SU-DHL-6 (cell line): ENCODE measurements at regions not wholly inside any gene's neighbourhood (a gene's known extent, or its start where the extent isn't known, plus 50 kb on each side); places are given as distances from the start of the nearest gene placed in this dataset.

ENCODE experiments used
- H2AFZ ChIP-seq: fragments of 200-600 bp; sonication (generic); 2 replicates; pipeline ENCODE4 v1.6.1; 2014; ENCODE audit warnings: low read depth, mild to moderate bottlenecking, moderate library complexity, mixed read lengths, antibody characterized with exemption, low read length; ENCODE audit not compliant: severe bottlenecking
- H3F3A ChIP-seq: fragments of 200-600 bp; shearing (Covaris generic); 2 replicates; pipeline ENCODE4 v1.6.0; 2016; ENCODE audit warnings: antibody characterized with exemption, mild to moderate bottlenecking; ENCODE audit not compliant: insufficient read depth
- H3K27ac ChIP-seq: fragments of 200-600 bp; sonication (generic); 2 replicates; pipeline ENCODE4 v1.5.1; 2016; ENCODE audit warnings: low read depth, mild to moderate bottlenecking, low read length, moderate library complexity, mixed read lengths
- H3K27me3 ChIP-seq: fragments of 200-600 bp; sonication (generic), shearing (Covaris generic); 2 replicates; pipeline ENCODE4 v1.6.0; 2014; ENCODE audit warnings: mild to moderate bottlenecking, low read length
- H3K36me3 ChIP-seq: fragments of 200-600 bp; sonication (generic); 2 replicates; pipeline ENCODE4 v1.6.1; 2014; ENCODE audit warnings: mild to moderate bottlenecking, low read length, mixed read lengths
- H3K4me2 ChIP-seq: fragments of 300-600, 200-600 bp; shearing (Covaris generic), sonication (generic); 2 replicates; pipeline ENCODE4 v1.6.0; 2014; ENCODE audit warnings: low read length, low read depth, mild to moderate bottlenecking; ENCODE audit not compliant: poor library complexity, severe bottlenecking
- H3K4me3 ChIP-seq: fragments of 200-600 bp; sonication (generic); 2 replicates; pipeline ENCODE4 v1.5.1; 2014; ENCODE audit warnings: antibody characterized with exemption, low read length, mild to moderate bottlenecking, mixed read lengths; ENCODE audit not compliant: insufficient read depth, poor library complexity, severe bottlenecking
- H3K79me2 ChIP-seq: fragments of 200-600 bp; sonication (generic); 2 replicates; pipeline ENCODE4 v1.6.1; 2014; ENCODE audit warnings: mild to moderate bottlenecking, low read length, moderate library complexity; ENCODE audit not compliant: insufficient read depth
- H3K9ac ChIP-seq: fragments of 200-600 bp; sonication (generic); 2 replicates; pipeline ENCODE4 v1.7.0; 2014; ENCODE audit warnings: mild to moderate bottlenecking, low read length
- H3K9me2 ChIP-seq: fragments of 200-600 bp; sonication (generic); replicated peaks from 2 replicates; pipeline ENCODE4 v1.6.1; 2014; ENCODE audit warnings: low read length; ENCODE audit not compliant: insufficient read depth
- H3K9me3 ChIP-seq: fragments of 200-600 bp; sonication (generic); 2 replicates; pipeline ENCODE4 v1.6.1; 2014; ENCODE audit warnings: low read length, mixed read lengths; ENCODE audit not compliant: insufficient read depth
- H4K20me1 ChIP-seq: fragments of 200-600 bp; sonication (generic); 2 replicates; pipeline ENCODE4 v1.6.1; 2014; ENCODE audit warnings: low read depth, mild to moderate bottlenecking, antibody characterized with exemption, low read length, moderate library complexity, mixed read lengths
- EZH2phosphoT487 ChIP-seq: fragments of 200-600 bp; sonication (generic), shearing (Covaris generic); conservative IDR thresholded peaks from 2 replicates; pipeline ENCODE4 v1.6.1; 2018; ENCODE audit warnings: mild to moderate bottlenecking, antibody characterized with exemption, low read length, moderate library complexity, mixed read lengths
- TF ChIP-seq, protein P1 (sequence below): fragments of 200-600 bp; sonication (generic); IDR thresholded peaks from one replicate; pipeline ENCODE4 v1.5.1; 2017; ENCODE audit warnings: antibody characterized with exemption, mild to moderate bottlenecking, low read length, moderate library complexity; ENCODE audit not compliant: insufficient read depth, poor library complexity, severe bottlenecking

DNA sequence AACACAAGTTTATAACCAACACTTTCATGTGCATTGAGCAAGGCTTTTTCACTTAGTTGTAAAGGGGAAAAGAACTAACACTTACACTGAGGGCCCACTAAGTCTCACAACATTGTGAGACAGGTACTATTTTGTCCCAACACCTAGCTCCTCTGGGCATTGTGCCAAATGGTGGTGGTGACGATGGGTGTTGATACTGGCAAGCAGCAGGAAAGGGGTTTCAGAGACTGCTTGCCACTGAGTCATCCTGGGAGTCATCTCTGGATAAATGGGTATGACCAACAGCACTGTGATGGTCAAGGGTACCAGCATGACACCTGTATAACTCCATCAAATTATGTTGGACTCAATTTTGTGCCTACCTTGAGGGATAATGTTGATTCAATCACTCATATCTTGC, 138.8 kb upstream of the ITGA6 start:
- H3K4me2 ChIP-seq: no peak overlapping the region
- H3K9me2 ChIP-seq: no peaks in the 10 kb centered on the region; the same call in 1 of the 2 replicates
- H2AFZ ChIP-seq: no peak overlapping the region
- H3K36me3 ChIP-seq: no peaks in the 10 kb centered on the region
- H3K9ac ChIP-seq: no peak overlapping the region
- no peak overlapping the region for H3K4me3 ChIP-seq
- no peaks in the 10 kb centered on the region for H3K79me2 ChIP-seq
- no peak overlapping the region for H3K27ac ChIP-seq
- no peaks in the 10 kb centered on the region for H3F3A ChIP-seq
- no peaks in the 10 kb centered on the region for H4K20me1 ChIP-seq
- TF ChIP-seq EZH2phosphoT487: no peak
- no peaks in the 10 kb centered on the region for H3K27me3 ChIP-seq
- H3K9me3 ChIP-seq: no peaks in the 10 kb centered on the region

DNA sequence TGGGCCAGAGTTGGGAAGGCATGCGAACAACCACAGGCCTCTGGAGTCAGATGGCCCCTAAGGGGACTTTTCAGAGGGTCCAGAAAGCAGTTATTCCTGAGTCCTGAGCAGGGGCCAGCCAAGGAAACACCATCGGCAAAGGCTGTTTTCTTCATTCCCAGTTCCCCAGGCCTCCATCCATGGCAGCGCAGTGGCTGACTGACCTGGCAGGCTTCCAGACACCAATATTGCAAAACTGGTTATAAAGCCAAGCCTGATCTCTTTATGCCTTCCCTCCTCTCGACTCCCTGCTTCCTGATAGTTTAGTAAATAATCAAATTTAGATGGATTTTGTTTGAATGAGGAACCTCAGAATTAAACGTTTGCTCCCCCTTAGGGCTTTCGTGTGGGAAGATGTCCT, 133.4 kb upstream of the ITGA6 start:
- no peaks in the 10 kb centered on the region for H3K9me3 ChIP-seq
- H3K9ac ChIP-seq: no peak overlapping the region
- no peaks in the 10 kb centered on the region for H3K36me3 ChIP-seq
- H3K4me3 ChIP-seq: no peak overlapping the region
- no peaks in the 10 kb centered on the region for H3K27me3 ChIP-seq
- H3K27ac ChIP-seq: no peak overlapping the region
- H3K9me2 ChIP-seq: no peaks in the 10 kb centered on the region; the same call in 1 of the 2 replicates
- H3F3A ChIP-seq: no peaks in the 10 kb centered on the region
- H4K20me1 ChIP-seq: no peaks in the 10 kb centered on the region
- no peaks in the 10 kb centered on the region for H3K79me2 ChIP-seq
- no peak overlapping the region for H3K4me2 ChIP-seq
- no peak overlapping the region for H2AFZ ChIP-seq
- no peak for TF ChIP-seq EZH2phosphoT487
- TF ChIP-seq, protein P1, sequence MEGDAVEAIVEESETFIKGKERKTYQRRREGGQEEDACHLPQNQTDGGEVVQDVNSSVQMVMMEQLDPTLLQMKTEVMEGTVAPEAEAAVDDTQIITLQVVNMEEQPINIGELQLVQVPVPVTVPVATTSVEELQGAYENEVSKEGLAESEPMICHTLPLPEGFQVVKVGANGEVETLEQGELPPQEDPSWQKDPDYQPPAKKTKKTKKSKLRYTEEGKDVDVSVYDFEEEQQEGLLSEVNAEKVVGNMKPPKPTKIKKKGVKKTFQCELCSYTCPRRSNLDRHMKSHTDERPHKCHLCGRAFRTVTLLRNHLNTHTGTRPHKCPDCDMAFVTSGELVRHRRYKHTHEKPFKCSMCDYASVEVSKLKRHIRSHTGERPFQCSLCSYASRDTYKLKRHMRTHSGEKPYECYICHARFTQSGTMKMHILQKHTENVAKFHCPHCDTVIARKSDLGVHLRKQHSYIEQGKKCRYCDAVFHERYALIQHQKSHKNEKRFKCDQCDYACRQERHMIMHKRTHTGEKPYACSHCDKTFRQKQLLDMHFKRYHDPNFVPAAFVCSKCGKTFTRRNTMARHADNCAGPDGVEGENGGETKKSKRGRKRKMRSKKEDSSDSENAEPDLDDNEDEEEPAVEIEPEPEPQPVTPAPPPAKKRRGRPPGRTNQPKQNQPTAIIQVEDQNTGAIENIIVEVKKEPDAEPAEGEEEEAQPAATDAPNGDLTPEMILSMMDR: no peak

DNA sequence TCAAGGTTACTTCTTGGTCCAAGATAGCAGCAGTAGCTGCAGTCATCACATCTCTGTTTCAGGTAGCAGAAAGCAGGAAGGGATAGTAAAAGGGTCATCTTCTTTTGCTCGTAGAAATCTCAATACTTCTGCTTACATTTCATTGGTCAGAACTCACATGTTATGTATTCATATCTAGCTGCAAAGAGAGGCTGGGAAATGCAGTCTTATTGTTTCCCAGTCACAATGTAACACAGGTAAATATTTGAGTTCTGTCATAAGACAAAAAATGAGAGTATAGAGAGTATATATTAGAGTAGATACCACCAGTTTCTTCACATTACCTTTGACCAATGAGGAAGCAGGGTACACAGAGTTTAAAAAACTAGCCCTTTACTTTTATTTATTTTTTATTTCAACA, 132.4 kb upstream of the ITGA6 start:
- no peaks in the 10 kb centered on the region for H3K36me3 ChIP-seq
- no peaks in the 10 kb centered on the region for H3F3A ChIP-seq
- no peaks in the 10 kb centered on the region; the same call in 1 of the 2 replicates for H3K9me2 ChIP-seq
- no peak for TF ChIP-seq EZH2phosphoT487
- H4K20me1 ChIP-seq: no peaks in the 10 kb centered on the region
- no peak overlapping the region for H2AFZ ChIP-seq
- no peaks in the 10 kb centered on the region for H3K79me2 ChIP-seq
- no peaks in the 10 kb centered on the region for H3K9me3 ChIP-seq
- no peaks in the 10 kb centered on the region for H3K27me3 ChIP-seq
- H3K9ac ChIP-seq: no peak overlapping the region
- no peak overlapping the region for H3K4me3 ChIP-seq
- H3K4me2 ChIP-seq: no peak overlapping the region
- H3K27ac ChIP-seq: no peak overlapping the region

DNA sequence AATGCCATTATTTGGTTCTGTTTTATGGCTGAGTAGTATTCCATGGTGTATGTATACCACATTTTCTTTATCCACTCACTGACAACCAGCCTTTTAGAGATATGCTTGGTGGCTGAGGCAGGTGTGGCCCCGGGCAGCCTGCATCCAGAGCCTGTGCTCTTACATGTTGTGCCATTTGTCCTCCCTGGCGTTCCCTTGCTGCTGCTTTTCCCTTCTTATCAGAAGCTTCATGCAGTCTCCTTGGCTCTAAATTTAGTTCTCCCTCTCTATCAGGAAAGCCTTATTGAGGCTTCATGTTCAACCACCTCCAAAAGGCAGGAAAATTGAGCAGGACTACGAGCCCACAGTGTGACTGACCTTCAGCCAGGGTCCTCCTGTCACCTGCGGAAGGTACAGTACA, 131.7 kb upstream of the ITGA6 start:
- Histone ChIP-seq H3K9me3 (no peaks in the 10 kb centered on the region), H3K9me2 (no peaks in the 10 kb centered on the region), H2AFZ (no peak overlapping the region), H4K20me1 (no peaks in the 10 kb centered on the region), H3K4me3 (no peak overlapping the region), H3K4me2 (no peak overlapping the region), H3K79me2 (no peaks in the 10 kb centered on the region), H3K27me3 (no peaks in the 10 kb centered on the region), H3K9ac (no peak overlapping the region), H3K27ac (no peak overlapping the region), H3F3A (no peaks in the 10 kb centered on the region), H3K36me3 (no peaks in the 10 kb centered on the region)
- TF ChIP-seq EZH2phosphoT487: no peak
- TF ChIP-seq, protein P1: no peak
